NB4 (cell line): ENCODE measurements at regions not wholly inside any gene's neighbourhood (a gene's known extent, or its start where the extent isn't known, plus 50 kb on each side); places are given as distances from the start of the nearest gene placed in this dataset.
"Not testable (repeated sequence)": the region's sequence is repeated elsewhere in the genome, so short reads cannot be mapped to it uniquely, and the experiment has no call there.

Experiments used
- DNase-seq: peaks from one replicate; pipeline ENCODE4 v3.0.0; 2010; ENCODE audit warnings: low read depth
- H3K4me3 ChIP-seq: one replicate; pipeline ENCODE4 v1.5.1; 2011; ENCODE audit warnings: mild to moderate bottlenecking, low read depth, low read length, moderate library complexity
- MYC ChIP-seq: IDR thresholded peaks from 2 replicates; pipeline ENCODE4 v1.6.1; 2011; ENCODE audit warnings: low read depth, low read length
- POLR2A ChIP-seq: IDR thresholded peaks from 2 replicates; pipeline ENCODE4 v1.6.1; 2011; ENCODE audit warnings: mild to moderate bottlenecking; ENCODE audit not compliant: insufficient read length; ENCODE audit errors: extremely low read depth
- TF ChIP-seq, protein P1 (sequence below): IDR thresholded peaks from 2 replicates; pipeline ENCODE4 v1.6.1; 2011; ENCODE audit warnings: low read depth, low read length
- TF ChIP-seq, protein P2 (sequence below): IDR thresholded peaks from one replicate; pipeline ENCODE4 v1.5.1; 2012; ENCODE audit warnings: low read depth, low read length

DNA sequence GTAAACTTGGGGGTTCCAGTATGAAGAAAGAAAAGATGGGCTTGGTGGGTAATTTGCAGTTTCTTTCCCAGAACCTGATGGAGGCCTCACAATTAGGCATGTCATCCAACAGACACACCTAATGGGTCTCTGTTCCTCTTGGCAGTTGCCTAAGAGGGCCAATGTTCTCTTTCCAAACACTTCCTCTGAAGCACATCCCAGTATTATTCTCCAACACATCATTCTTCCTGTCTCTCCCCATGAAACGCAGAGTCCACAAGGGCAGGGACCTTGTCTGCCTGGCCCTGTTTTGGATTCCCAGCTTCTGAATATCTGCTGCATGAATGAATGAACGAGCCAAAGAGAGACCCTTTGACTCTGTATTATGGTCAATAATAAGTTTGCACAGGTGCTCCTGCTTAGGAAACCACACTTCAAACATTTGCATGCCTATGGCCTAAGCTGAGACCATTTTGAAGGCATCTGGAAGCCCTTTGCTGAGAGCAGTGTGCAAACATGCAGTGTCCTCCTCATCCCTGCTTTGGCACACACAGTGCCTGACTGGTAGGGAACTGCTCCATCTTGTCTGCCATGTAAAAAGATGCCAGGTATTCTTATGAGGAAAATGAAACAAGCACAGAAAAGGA is 100.9 kb upstream of the CHST15 start:
- H3K4me3 ChIP-seq = no peak overlapping the region
- no peak for DNase-seq
- TF ChIP-seq, protein P1, sequence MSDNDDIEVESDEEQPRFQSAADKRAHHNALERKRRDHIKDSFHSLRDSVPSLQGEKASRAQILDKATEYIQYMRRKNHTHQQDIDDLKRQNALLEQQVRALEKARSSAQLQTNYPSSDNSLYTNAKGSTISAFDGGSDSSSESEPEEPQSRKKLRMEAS = no peak
- TF ChIP-seq, protein P2, sequence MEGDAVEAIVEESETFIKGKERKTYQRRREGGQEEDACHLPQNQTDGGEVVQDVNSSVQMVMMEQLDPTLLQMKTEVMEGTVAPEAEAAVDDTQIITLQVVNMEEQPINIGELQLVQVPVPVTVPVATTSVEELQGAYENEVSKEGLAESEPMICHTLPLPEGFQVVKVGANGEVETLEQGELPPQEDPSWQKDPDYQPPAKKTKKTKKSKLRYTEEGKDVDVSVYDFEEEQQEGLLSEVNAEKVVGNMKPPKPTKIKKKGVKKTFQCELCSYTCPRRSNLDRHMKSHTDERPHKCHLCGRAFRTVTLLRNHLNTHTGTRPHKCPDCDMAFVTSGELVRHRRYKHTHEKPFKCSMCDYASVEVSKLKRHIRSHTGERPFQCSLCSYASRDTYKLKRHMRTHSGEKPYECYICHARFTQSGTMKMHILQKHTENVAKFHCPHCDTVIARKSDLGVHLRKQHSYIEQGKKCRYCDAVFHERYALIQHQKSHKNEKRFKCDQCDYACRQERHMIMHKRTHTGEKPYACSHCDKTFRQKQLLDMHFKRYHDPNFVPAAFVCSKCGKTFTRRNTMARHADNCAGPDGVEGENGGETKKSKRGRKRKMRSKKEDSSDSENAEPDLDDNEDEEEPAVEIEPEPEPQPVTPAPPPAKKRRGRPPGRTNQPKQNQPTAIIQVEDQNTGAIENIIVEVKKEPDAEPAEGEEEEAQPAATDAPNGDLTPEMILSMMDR = no peak
- TF ChIP-seq MYC (no peak), POLR2A (no peak)

DNA sequence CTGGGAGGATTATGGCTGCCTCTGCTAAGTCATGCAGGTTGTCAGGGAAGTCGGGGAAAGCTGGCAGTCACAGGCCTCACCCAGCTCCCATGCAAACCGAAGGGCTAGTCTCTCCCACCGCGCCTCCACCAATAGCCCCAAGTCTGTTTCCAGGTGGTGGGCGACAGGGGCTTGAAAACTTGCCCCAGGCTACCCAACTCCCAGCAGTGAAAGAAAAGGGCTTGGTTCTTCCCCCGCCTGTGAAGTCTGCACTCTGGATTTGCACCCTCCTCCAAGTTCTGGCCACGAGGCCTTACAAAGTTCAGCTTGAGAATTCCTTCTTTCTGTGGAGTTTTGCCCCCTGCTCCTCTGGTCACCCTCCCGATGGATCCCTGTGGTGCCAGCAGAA is 99.9 kb upstream of the CHST15 start:
- DNase-seq = no peak
- no peak overlapping the region for H3K4me3 ChIP-seq
- no peak for TF ChIP-seq POLR2A

DNA sequence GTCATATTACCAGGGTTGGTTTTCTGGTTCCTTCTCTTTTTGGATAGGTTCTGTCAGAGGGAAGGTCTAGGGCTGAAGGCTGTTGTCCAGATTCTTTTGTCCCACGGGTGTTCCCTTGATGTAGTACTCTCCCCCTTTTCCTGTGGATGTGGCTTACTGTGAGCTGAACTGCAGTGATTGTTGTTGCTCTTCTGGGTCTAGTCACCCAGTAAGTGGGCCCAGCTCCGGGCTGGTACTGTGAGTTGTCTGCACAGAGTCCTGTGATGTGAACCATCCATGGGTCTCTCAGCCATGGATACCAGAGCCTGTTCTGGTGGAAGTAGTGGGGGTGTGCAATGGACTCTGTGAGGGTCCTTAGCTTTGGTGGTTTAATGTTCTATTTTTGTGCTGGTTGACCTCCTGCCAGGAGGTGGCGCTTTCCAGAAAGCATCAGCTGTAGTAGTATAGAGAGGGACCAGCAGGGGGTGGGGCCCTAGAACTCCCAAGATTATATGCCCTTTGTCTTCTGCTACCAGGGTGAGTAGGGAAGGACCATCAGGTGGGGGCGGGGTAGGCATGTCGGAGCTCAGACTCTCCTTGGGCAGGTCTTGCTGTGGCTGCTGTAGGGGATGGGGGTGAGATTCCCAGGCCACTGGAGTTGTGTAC is 99.4 kb upstream of the CHST15 start:
- not testable (repeated sequence) for DNase-seq, H3K4me3 ChIP-seq
- TF ChIP-seq, protein P2 = peak; percentile 21

DNA sequence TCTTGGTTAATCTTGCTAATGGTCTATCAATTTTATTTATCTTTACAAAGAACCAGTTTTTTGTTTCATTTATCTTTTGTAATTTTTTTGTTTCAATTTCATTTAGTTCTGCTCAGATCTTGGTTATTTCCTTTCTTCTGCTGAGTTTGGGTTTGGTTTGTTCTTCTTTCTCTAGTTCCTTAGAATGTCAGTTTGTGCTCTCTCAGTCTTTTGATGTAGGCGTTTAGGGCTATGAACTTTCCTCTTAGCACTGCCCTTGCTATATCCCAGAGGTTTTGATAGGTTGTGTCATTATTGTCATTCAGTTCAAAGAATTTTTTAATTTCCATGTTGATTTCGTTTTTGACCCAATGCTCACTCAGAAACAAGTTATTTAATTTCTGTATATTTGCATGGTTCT is 97.1 kb upstream of the CHST15 start:
- H3K4me3 ChIP-seq, DNase-seq: not testable (repeated sequence)

DNA sequence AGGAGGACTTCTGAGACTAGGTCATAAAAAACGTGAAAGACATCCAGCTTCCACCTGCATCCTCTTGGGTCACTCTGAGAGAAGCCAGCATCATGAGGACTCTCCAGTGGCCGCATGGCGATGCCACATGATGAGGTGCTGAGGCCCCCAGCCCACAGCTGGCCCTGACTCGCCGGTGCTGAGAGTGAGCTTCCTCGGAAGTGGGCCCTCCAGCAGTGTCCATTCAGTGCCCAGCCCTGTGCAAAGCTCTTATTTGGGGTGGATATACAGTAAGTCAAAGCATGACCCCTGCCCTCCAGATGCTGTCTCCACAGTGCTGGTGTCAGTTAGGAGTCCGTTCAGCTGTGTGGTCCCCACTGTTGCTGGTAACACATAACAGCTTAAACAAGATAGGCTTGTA is 93.6 kb upstream of the CHST15 start:
- no peak for TF ChIP-seq MYC
- TF ChIP-seq, protein P2 = no peak
- TF ChIP-seq POLR2A = no peak
- TF ChIP-seq, protein P1 = no peak
- DNase-seq = no peak
- H3K4me3 ChIP-seq = no peak overlapping the region

DNA sequence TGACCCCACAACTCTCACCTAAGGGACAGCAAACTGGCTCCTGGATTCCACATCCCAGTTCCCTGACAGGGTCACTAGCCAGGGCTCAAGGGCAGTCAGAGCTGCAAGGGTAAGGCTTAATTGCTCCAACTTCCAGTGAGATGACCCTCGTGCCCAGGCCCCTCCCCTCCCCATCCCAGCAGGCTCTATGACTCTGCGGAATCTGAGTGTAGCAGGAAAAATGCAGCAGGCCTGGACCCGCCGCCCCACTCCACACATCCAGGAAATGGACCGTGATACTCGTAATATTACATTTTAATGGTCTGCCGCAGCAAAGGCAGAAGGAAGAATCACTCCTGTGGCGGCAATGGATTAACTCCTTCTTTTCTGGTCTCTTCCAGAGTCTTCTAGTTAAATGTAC is 91.7 kb upstream of the CHST15 start:
- TF ChIP-seq, protein P2 = no peak
- no peak for TF ChIP-seq MYC
- TF ChIP-seq POLR2A = no peak
- TF ChIP-seq, protein P1 = no peak
- no peak overlapping the region for H3K4me3 ChIP-seq
- DNase-seq = no peak

DNA sequence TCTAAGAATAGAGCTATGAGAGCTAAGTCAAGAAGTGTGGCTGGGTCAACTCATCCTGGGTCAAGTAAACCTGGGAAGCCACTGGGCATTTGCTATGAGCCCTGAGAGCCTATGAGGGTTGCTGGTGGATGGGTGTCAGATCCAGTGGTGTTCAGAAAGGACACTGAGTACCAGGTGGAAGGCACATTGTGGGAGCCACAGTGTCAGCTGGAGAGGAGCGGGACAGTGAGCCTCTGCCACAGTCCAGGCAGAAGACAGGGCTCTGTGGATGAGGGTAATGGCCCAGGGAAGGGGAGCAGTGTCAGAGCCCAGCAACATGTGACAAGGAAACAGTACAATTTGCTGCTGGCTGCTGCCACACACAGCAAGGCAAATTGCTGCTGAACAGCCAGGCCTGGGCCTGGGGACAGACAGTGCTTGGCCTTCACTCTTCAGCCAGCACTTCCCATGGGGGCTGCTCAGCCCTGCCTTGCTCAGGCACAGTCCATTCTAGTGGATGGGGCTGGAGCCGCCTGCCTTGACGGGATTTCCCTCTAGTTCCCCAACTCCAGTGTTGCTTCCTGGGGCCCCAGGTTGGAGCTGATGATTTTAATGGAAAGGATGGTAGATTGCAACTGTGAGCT is 90.9 kb upstream of the CHST15 start:
- TF ChIP-seq, protein P1 = no peak
- TF ChIP-seq, protein P2 = no peak
- no peak for TF ChIP-seq MYC
- no peak for TF ChIP-seq POLR2A
- DNase-seq = no peak
- H3K4me3 ChIP-seq = no peak overlapping the region
